Activated naive CD4-positive, alpha-beta T cell treated with anti-CD3 and anti-CD28 coated beads, Interleukin-2, amount 50 U/mL, for 72 hours (primary cell): ENCODE measurements at regions not wholly inside any gene's neighbourhood (a gene's known extent, or its start where the extent isn't known, plus 50 kb on each side); places are given as distances from the start of the nearest gene placed in this dataset.

Experiments used
- ATAC-seq, 2 donors: fragments of 150-1000 bp; cut with Tn5 transposase; 2 replicates each; pipeline ENCODE4 v1.10.0; 2021; ENCODE audit warnings: mild to moderate bottlenecking in 2 of 2, moderate library complexity in 2 of 2
- DNase-seq, 2 donors: peaks; one replicate each; pipeline ENCODE4 v3.0.0; 2021 to 2022; ENCODE audit warnings: low spot score in 2 of 2
- H3K27ac Mint-ChIP-seq, 2 donors: one replicate each; pipeline ENCODE4 v1.8.0; 2022; ENCODE audit warnings: mild to moderate bottlenecking in 2 of 2, mixed read lengths in 2 of 2
- H3K36me3 Mint-ChIP-seq, 2 donors: one replicate each; pipeline ENCODE4 v1.8.0; 2022; ENCODE audit warnings: mixed read lengths in 2 of 2
- H3K9me3 Mint-ChIP-seq, 2 donors: one replicate each; pipeline ENCODE4 v1.8.0; 2022; ENCODE audit warnings: mixed read lengths in 2 of 2

DNA sequence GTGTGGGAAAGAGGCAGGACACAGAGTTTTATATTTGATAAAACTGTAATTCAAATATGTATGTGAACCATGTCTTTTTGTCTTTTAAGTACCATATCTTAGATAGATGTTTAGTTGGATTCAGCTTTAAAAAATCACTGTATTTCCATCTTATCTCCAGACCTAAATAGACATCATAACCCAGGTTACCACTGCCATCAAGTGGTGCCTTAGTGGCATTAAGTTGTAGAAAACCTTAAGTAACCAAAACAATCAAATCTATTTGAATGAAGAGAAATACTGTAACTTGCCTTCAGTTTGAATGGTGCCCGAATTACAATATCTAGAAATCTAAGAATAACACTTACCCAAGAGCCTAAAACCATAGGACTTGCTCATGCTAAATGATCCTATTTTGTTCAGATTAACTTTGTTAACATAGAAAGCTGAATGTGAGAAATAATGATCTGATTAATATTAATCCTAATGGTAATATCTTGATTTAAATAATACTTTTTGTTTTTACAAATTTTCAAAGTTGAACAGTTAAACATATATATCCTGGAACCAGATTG, 92.5 kb upstream of the MAP2 start:
- no peak overlapping the region for H3K27ac Mint-ChIP-seq
- DNase-seq = no peak
- H3K9me3 Mint-ChIP-seq = no peaks in the 10 kb centered on the region
- no peak for ATAC-seq
- no peaks in the 10 kb centered on the region for H3K36me3 Mint-ChIP-seq

GRCh38 chr2:209334188-209335017, 89.4 kb upstream of the MAP2 start:
- ATAC-seq = peak in 1 of 2 donors; percentile 58
- H3K9me3 Mint-ChIP-seq = no peaks in the 10 kb centered on the region
- DNase-seq = peak in 1 of 2 donors; percentile 36
- H3K27ac Mint-ChIP-seq = no peak overlapping the region
- H3K36me3 Mint-ChIP-seq = no peaks in the 10 kb centered on the region

- H3K36me3 Mint-ChIP-seq = no peaks in the 10 kb centered on the region
- DNase-seq = no peak
- H3K9me3 Mint-ChIP-seq = no peaks in the 10 kb centered on the region
- no peak overlapping the region for H3K27ac Mint-ChIP-seq
- ATAC-seq = no peak
Measured at GRCh38 chr2:209340522-209340921, 83.3 kb upstream of the MAP2 start.

- DNase-seq = no peak
- H3K36me3 Mint-ChIP-seq = no peaks in the 10 kb centered on the region
- H3K27ac Mint-ChIP-seq = no peak overlapping the region
- no peak for ATAC-seq
- H3K9me3 Mint-ChIP-seq = no peaks in the 10 kb centered on the region
Measured at GRCh38 chr2:209344349-209344748, 79.5 kb upstream of the MAP2 start.

DNA sequence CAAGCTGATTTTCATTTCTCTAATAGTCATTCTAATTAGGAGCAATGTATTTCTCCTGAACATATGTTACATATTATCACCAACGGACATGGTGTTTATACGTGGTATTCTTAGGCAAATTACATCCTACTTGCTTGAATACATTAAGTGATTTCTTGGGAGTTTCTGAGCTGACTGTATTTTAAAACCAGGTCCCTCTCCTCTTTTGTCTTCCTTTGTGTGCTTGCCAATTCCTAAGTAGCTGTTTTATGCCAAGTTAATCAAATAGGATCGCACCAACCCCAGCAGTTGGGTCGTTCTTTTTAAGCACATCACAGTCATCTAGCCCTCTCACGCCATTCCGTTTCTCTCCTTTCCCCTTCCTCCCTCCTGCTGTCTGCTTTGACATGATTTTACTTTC, 75.4 kb upstream of the MAP2 start:
- Mint-ChIP-seq H3K36me3 (no peaks in the 10 kb centered on the region), H3K9me3 (no peaks in the 10 kb centered on the region), H3K27ac (no peak overlapping the region)
- DNase-seq (no peak), ATAC-seq (no peak)

- Mint-ChIP-seq H3K9me3 (peaks cover 6 to 13% of the 10 kb centered on the region in 2 donors), H3K27ac (no peak overlapping the region), H3K36me3 (peaks cover 0 to 5% of the 10 kb centered on the region in 2 donors)
- DNase-seq (no peak), ATAC-seq (no peak)
Measured at GRCh38 chr2:209351636-209352035, 72.2 kb upstream of the MAP2 start.

DNA sequence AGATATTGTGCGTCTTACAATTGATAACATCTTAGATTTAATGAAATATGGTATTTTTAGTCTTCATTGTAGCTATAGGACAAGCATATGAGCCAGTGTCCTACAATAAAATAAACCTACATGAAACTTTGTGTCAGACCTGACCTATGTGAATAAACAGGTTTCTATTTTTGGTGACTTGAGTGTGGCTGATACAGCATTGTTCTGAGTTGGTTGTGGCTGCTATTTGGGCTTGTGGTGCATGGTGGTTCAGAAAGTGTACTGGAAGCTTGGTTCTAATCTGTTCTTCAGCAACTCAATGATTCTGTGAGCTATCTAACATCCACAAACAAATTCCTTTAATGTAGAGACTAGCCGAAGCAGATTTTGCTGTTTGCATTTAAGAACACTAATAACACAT, 64.9 kb upstream of the MAP2 start:
- DNase-seq (no peak), ATAC-seq (no peak)
- Mint-ChIP-seq H3K9me3 (peaks cover 6 to 13% of the 10 kb centered on the region in 2 donors), H3K36me3 (peaks cover 0 to 5% of the 10 kb centered on the region in 2 donors), H3K27ac (no peak overlapping the region)

DNA sequence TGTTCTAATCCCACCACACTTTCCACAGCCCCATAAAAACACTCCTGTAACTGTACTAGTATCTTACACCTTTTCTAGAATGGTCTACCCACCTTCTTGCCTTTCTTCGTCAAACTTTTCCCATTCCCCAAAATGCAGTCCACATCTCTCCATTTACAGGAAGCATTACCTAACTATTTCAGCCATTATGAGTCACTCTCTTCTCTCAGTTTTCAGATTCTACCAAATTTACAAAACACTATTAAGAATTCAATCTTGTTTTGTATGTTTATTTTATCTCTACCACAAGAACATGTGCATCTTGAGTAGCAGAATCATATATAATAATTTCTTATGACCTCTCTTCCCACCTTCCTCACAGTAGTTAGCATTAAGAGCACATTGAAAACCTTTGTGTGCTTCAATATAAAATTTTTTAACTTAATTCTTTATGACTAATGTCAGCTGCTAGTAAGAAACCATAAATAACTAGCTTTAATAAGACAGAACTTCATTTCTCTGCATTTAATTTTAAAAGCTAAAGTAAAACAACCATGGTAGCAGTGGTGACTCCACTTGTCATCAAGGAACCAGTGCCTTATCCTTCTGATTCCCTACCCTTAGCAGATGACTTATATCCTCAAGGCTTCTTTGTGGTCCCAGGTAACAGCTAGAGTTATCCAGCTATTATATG, 56.6 kb upstream of the MAP2 start:
- ATAC-seq (no peak), DNase-seq (no peak)
- Mint-ChIP-seq H3K9me3 (peaks cover 8 to 10% of the 10 kb centered on the region in 2 donors), H3K36me3 (peaks cover 4 to 7% of the 10 kb centered on the region in 2 donors), H3K27ac (no peak overlapping the region)

GRCh38 chr2:209368406-209368805, 55.4 kb upstream of the MAP2 start:
- Mint-ChIP-seq H3K9me3 (peaks cover 10 to 16% of the 10 kb centered on the region in 2 donors), H3K27ac (no peak overlapping the region), H3K36me3 (peaks cover 4 to 11% of the 10 kb centered on the region in 2 donors)
- DNase-seq (no peak), ATAC-seq (no peak)

GRCh38 chr2:209368914-209369313, 54.9 kb upstream of the MAP2 start:
- peak; percentile 47 to 48 for ATAC-seq
- no peak overlapping the region for H3K27ac Mint-ChIP-seq
- no peak for DNase-seq
- peaks cover 4 to 11% of the 10 kb centered on the region in 2 donors for H3K36me3 Mint-ChIP-seq
- H3K9me3 Mint-ChIP-seq = peaks cover 10 to 16% of the 10 kb centered on the region in 2 donors

- DNase-seq (no peak), ATAC-seq (no peak)
- peaks cover 10 to 16% of the 10 kb centered on the region in 2 donors for H3K9me3 Mint-ChIP-seq
- H3K36me3 Mint-ChIP-seq = peaks cover 4 to 11% of the 10 kb centered on the region in 2 donors
- H3K27ac Mint-ChIP-seq = no peak overlapping the region
Measured at GRCh38 chr2:209369656-209370055, 54.2 kb upstream of the MAP2 start.

- Mint-ChIP-seq H3K9me3 (peaks cover 21 to 28% of the 10 kb centered on the region in 2 donors), H3K36me3 (peaks cover 4 to 23% of the 10 kb centered on the region in 2 donors), H3K27ac (no peak overlapping the region)
- no peak for ATAC-seq
- DNase-seq = no peak
Measured at GRCh38 chr2:209371407-209371806, 52.4 kb upstream of the MAP2 start.
